OCI-LY7 (cell line): ENCODE measurements at regions not wholly inside any gene's neighbourhood (a gene's known extent, or its start where the extent isn't known, plus 50 kb on each side); places are given as distances from the start of the nearest gene placed in this dataset.
"Not testable (repeated sequence)": the region's sequence is repeated elsewhere in the genome, so short reads cannot be mapped to it uniquely, and the experiment has no call there.

Experiments used
- BruUV-seq: library from RNA; stranded (reverse); fragments of 400-500 nt; replicated peaks from 2 replicates; lab custom pipeline; 2021; lab: Mats Ljungman, UMichigan
- CTCF ChIA-PET: fragments of 300-600 bp; sonication (Branson Sonifier 250); formaldehyde crosslinking; loops from one replicate; lab custom pipeline; 2022; ENCODE audit warnings: antibody characterized with exemption; ENCODE audit not compliant: unreplicated experiment; lab: Charles Lee
- POLR2A ChIA-PET: fragments of 300-600 bp; sonication (Branson Sonifier 250); formaldehyde crosslinking; loops from one replicate; lab custom pipeline; 2022; ENCODE audit warnings: antibody characterized with exemption; lab: Charles Lee
- DNase-seq: peaks from one replicate; pipeline ENCODE4 v3.0.0-alpha.2; 2015; ENCODE audit warnings: low spot score
- H2AFZ ChIP-seq: fragments of 200-600 bp; sonication (generic), shearing (Covaris generic); 2 replicates; pipeline ENCODE4 v1.6.1; 2014; ENCODE audit warnings: mild to moderate bottlenecking, antibody characterized with exemption, low read length, moderate library complexity
- H3K27ac ChIP-seq: fragments of 200-600 bp; sonication (generic); 2 replicates; pipeline ENCODE4 v1.5.1; 2014; ENCODE audit warnings: mixed run types, low read depth, mild to moderate bottlenecking, moderate library complexity, low read length, inconsistent platforms; ENCODE audit not compliant: poor library complexity, severe bottlenecking
- H3K36me3 ChIP-seq: fragments of 200-600 bp; sonication (generic); 2 replicates; pipeline ENCODE4 v1.6.1; 2014; ENCODE audit warnings: mild to moderate bottlenecking, antibody characterized with exemption, low read length, moderate library complexity, mixed read lengths; ENCODE audit not compliant: insufficient read depth
- H3K4me1 ChIP-seq: fragments of 200-600 bp; sonication (generic); 2 replicates; pipeline ENCODE4 v1.5.1; 2014; ENCODE audit warnings: mild to moderate bottlenecking, low read length; ENCODE audit not compliant: insufficient read depth, poor library complexity, severe bottlenecking
- H3K4me2 ChIP-seq: fragments of 200-600 bp; sonication (generic); 2 replicates; pipeline ENCODE4 v1.6.1; 2014; ENCODE audit warnings: mild to moderate bottlenecking, low read length
- H3K4me3 ChIP-seq: fragments of 200-600 bp; sonication (generic); 2 replicates; pipeline ENCODE4 v1.5.1; 2014; ENCODE audit warnings: mild to moderate bottlenecking, low read depth, low read length; ENCODE audit not compliant: poor library complexity, severe bottlenecking
- H3K79me2 ChIP-seq: fragments of 200-600 bp; sonication (generic); 2 replicates; pipeline ENCODE4 v1.6.1; 2016; ENCODE audit warnings: low read depth, mild to moderate bottlenecking, low read length, moderate library complexity, mixed read lengths; ENCODE audit not compliant: insufficient read depth
- H3K9me2 ChIP-seq: fragments of 200-600 bp; sonication (generic); 2 replicates; pipeline ENCODE4 v1.6.1; 2016; ENCODE audit warnings: mild to moderate bottlenecking, low read length, mixed read lengths; ENCODE audit not compliant: insufficient read depth
- H3K9me3 ChIP-seq: fragments of 200-600 bp; sonication (generic); 2 replicates; pipeline ENCODE4 v1.6.1; 2014; ENCODE audit warnings: mild to moderate bottlenecking, mixed run types, low read length, mixed read lengths
- H4K20me1 ChIP-seq: fragments of 200-600 bp; sonication (generic); 2 replicates; pipeline ENCODE4 v1.6.1; 2014; ENCODE audit warnings: mild to moderate bottlenecking, antibody characterized with exemption, low read length, moderate library complexity, mixed read lengths; ENCODE audit not compliant: insufficient read depth
- EZH2phosphoT487 ChIP-seq: fragments of 200-600 bp; sonication (generic); IDR thresholded peaks from 2 replicates; pipeline ENCODE4 v1.6.1; 2018; ENCODE audit warnings: low read depth, borderline replicate concordance, mild to moderate bottlenecking, mixed run types, antibody characterized with exemption, low read length, moderate library complexity, mixed read lengths
- intact Hi-C: fragments of 100-400 bp; cut with micrococcal nuclease; formaldehyde crosslinking; loops from one replicate; pipeline ENCODE4 v1.10.0; 2022; ENCODE audit not compliant: unreplicated experiment
- TF ChIP-seq, protein P1 (sequence below): fragments of 200-600 bp; sonication (generic); conservative IDR thresholded peaks from 2 replicates; pipeline ENCODE4 v1.5.1; 2014; ENCODE audit warnings: mild to moderate bottlenecking, antibody characterized with exemption, low read length, moderate library complexity, mixed read lengths

DNA sequence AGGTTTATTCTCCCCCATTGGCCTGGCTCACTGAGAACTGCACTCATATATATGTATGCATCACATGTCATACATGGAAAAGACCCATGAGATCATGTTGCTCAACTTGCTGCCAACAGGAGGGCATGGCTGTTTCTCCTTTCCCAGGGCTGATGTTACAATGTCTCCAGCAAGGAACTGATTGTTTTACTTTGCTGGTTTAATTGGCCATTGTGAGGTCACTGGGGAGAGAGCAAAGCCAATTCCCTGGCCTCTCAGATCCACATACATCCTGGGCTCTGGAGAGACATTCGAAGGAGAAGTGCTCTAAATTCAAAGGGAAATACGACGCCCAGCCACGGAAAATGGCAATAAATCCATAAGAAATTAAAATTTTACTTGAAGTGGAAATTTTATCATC, 287.8 kb downstream of the WDR11 start:
- Histone ChIP-seq H3K4me3 (no peak overlapping the region), H3K27ac (no peak overlapping the region), H3K79me2 (no peaks in the 10 kb centered on the region), H3K4me2 (no peak overlapping the region), H3K36me3 (no peaks in the 10 kb centered on the region), H4K20me1 (no peaks in the 10 kb centered on the region), H3K9me3 (no peaks in the 10 kb centered on the region), H3K9me2 (no peaks in the 10 kb centered on the region), H2AFZ (no peak overlapping the region), H3K4me1 (no peaks in the 10 kb centered on the region)
- ChIA-PET POLR2A (no interaction called here), CTCF (no interaction called here)
- no TSS peak for BruUV-seq
- no peak for TF ChIP-seq EZH2phosphoT487
- TF ChIP-seq, protein P1, sequence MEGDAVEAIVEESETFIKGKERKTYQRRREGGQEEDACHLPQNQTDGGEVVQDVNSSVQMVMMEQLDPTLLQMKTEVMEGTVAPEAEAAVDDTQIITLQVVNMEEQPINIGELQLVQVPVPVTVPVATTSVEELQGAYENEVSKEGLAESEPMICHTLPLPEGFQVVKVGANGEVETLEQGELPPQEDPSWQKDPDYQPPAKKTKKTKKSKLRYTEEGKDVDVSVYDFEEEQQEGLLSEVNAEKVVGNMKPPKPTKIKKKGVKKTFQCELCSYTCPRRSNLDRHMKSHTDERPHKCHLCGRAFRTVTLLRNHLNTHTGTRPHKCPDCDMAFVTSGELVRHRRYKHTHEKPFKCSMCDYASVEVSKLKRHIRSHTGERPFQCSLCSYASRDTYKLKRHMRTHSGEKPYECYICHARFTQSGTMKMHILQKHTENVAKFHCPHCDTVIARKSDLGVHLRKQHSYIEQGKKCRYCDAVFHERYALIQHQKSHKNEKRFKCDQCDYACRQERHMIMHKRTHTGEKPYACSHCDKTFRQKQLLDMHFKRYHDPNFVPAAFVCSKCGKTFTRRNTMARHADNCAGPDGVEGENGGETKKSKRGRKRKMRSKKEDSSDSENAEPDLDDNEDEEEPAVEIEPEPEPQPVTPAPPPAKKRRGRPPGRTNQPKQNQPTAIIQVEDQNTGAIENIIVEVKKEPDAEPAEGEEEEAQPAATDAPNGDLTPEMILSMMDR, result no peak
- no peak for DNase-seq
- intact Hi-C loops, result no loop called here

DNA sequence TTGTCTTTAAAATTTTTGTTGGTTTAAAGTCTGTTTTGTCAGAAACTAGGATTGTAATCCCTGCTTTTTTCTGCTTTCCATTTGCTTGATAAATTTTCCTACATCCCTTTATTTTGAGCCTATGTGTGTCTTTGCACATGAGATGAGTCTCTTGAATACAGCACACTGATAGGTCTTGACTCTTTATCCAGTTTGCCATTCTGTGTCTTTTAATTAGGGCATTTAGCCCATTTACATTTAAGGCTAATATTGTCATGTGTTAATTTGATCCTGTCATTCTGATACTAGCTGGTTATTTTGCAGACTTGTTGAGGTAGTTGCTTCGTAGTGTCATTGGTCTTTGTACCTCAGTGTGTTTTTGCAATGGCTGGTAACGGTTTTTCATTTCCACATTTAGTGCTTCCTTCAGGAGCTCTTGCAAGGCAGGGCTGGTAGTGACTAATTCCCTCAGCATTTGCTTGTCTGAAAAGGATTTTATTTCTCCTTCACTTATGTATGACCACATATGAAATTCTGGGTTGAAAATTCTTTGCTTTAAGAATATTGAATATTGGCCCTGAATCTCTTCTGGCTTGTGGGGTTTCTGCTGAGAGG, 294.7 kb downstream of the WDR11 start:
- H3K36me3 ChIP-seq, POLR2A ChIA-PET, H2AFZ ChIP-seq, DNase-seq, BruUV-seq, H3K4me2 ChIP-seq, H3K79me2 ChIP-seq, intact Hi-C loops, CTCF ChIA-PET, H4K20me1 ChIP-seq, H3K27ac ChIP-seq, H3K9me3 ChIP-seq, H3K4me3 ChIP-seq, H3K9me2 ChIP-seq, H3K4me1 ChIP-seq: not testable (repeated sequence)

DNA sequence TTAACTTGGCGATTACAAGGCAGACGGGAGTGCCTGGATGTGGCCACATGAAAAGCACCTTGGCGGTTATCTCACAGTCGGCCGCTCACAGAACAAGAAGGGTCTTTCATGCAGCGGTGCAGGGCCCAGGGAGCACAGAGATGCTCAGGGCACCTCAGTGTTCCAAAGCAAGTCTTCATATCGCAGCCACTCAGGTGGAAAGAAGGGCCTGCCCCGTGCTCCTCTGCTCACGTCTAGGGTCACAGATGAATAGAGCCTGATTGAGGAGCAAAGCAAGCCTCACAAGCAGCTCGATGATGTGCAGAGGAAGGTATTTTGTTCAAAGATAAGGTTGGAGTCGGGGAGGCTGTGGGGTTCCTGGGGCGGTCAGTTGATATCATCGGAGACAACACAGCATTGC, 297.8 kb downstream of the WDR11 start:
- ChIA-PET POLR2A (no interaction called here), CTCF (no interaction called here)

More for the DNA sequence above, 297.8 kb downstream of the WDR11 start:
- H3K36me3 ChIP-seq, result no peaks in the 10 kb centered on the region
- TF ChIP-seq EZH2phosphoT487, result no peak
- TF ChIP-seq, protein P1, result no peak
- H3K4me2 ChIP-seq, result no peak overlapping the region
- H4K20me1 ChIP-seq, result no peaks in the 10 kb centered on the region
- no peak overlapping the region for H3K4me3 ChIP-seq
- no peak overlapping the region for H2AFZ ChIP-seq
- no peak for DNase-seq
- no TSS peak for BruUV-seq
- no peaks in the 10 kb centered on the region for H3K79me2 ChIP-seq
- H3K4me1 ChIP-seq, result no peaks in the 10 kb centered on the region
- intact Hi-C loops, result no loop called here
- H3K9me3 ChIP-seq, result no peaks in the 10 kb centered on the region
- H3K9me2 ChIP-seq, result no peaks in the 10 kb centered on the region
- H3K27ac ChIP-seq, result no peak overlapping the region
